ENCODE measurements at regions not wholly inside any gene's neighbourhood (a gene's known extent, or its start where the extent isn't known, plus 50 kb on each side); places are given as distances from the start of the nearest gene placed in this dataset.

- TF ChIP-seq POLR2A (IDR thresholded peaks at IDR 0.05) (no peak), CTCF (IDR thresholded peaks at IDR 0.05) (no peak), POLR2AphosphoS5 (IDR thresholded peaks at IDR 0.05) (no peak)
Observed at GRCh38 chr6:95185874-95186273, 391.5 kb upstream of the MANEA start.

Measured in prostate gland (tissue), 2 donors.